GM18508 (cell line): ENCODE measurements at regions not wholly inside any gene's neighbourhood (a gene's known extent, or its start where the extent isn't known, plus 50 kb on each side); places are given as distances from the start of the nearest gene placed in this dataset.

ENCODE experiments used
- ATAC-seq: cut with Tn5 transposase; IDR thresholded peaks from one replicate; pipeline ENCODE4 v1.9.1; 2021; ENCODE audit warnings: moderate number of reproducible peaks; ENCODE audit not compliant: insufficient read depth, unreplicated experiment

- no peak for ATAC-seq
These were observed 890.7 kb upstream of the EPHA6 start for GRCh38 chr3:95923496-95924210.

DNA sequence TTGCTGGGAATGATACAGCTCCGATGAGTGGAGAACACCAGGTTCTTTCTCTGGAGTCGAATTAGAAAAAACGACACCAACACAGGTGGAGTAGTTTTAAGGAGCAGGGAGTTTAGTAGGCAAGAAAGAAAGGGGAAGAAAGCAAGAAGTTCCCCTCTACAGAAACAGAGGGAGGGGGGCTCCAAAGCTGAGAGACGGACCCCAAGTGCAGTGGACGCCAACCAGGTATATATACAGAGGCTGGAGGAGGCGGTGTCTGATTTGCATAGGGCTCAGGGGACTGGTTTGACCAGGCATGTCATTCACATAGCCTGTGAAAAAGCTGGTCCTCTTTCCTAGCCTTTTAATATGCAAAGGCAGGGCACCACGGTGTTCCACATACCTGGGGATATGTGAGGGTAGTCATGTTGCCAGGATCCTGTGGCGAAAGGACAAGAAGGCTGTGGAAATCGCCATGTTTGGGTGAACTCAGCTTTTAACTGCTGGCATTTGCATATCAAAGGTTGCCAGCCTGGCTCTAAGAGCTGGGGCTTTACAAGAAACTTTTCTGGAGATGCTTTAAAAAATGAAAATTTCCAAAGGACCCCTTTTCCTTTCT lies 887.4 kb upstream of the EPHA6 start:
- ATAC-seq: no peak

DNA sequence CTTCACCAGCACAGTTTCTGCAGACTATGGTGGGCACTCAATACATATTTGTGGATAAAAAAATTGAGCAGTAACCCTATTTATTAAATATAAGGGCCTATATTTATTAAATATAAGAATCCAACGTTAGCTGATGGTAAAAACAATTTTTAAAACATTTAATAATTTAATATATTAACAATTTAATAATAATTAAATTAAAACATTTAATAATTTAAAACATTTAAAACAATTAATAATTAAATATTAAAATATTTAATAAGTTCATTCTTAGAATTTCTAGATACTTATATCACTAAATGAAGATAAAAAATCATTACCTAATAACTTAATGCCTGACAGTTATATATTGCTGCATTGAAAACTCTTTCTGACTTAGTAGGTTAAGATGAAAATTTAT lies 880.2 kb upstream of the EPHA6 start:
- ATAC-seq: no peak

DNA sequence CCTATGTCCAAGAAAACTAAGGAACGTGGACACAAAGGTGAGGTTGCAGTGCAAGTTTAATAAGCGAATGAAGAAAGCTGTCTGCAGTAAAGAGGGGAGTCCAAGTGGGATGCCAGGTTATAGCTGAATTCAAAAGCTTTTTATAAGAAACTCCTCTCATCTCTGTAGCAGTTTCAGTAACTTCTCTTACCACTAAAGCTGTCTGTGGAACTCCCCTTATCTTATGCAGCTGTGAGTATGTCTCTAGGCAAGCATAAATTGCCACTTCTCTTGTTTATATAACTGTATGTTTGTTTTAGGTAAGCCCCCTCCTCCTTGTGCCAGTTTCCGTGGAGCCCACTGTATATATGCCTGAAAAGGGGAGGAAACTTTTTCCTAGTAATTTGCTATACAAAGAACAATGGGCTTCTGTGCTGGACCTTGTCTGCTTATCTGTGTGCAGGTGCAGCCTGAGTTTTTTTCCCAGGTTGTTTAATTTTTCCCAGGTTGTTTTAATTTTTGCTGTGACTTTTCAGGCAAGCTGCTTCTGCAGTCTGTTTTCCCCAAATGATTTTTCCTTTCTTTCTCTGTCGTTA lies 875.1 kb upstream of the EPHA6 start:
- ATAC-seq: no peak

- no peak for ATAC-seq
These were observed 848.6 kb upstream of the EPHA6 start for GRCh38 chr3:95965704-95966336.

DNA sequence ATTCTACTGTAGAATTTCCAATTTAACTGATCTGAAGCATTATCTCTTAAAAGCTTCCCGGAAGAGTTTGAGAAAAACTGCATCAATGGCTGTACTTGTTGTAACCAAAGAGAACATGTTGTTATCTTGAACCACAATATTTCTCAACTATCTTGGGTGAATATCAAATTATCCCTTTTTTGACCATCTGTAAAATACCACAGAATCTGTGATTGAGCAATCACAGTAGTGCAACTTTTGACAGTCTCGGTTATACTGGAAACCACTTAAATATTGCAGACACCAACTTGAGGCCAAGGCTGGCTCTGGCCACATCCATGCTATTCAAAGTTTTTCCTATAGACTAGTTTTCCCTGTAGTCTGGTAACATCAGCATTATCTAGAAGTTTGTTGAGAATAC lies 842.8 kb upstream of the EPHA6 start:
- ATAC-seq: no peak

- no peak for ATAC-seq
These were observed 820.1 kb upstream of the EPHA6 start for GRCh38 chr3:95994338-95994737.

- no peak for ATAC-seq
These were observed 813.4 kb upstream of the EPHA6 start for GRCh38 chr3:96000966-96001365.

- ATAC-seq: no peak
These were observed 806.7 kb upstream of the EPHA6 start for GRCh38 chr3:96007650-96008195.

DNA sequence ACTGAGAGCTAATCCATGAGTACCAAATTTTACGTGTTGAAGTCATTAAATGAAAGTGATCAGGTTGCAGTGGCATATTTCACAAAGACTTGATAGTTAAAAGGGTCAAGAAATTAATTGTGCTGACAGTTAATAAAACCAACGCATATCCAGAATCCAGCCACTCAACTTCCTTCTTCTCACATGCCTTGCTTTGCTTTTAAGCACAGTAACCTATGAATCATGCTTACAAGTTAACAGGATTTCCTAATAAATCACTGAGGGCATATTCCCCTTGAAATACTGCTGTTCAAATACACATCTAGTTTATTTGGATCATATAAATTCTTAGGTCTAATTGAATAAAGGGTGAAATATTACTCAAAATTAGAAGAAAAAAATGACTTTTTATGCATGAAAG lies 801.5 kb upstream of the EPHA6 start:
- ATAC-seq: no peak

DNA sequence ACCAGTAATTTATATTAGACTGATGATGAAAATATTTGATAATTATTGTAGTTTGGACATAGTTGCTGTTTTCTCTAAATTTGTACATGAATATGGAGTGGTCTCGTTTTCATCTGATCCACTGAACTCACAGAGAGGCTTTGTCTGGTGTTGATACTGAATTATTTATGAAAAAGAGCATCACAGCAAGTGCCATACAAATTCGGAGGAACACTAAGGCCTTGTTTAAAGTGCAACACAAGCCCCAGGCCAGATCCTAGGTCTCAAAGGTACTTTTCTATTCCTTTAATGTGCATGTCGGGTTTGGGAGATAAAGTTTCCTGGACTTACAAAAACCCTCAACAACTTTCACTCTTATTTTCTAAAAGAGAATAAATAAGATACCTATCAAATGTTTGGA lies 796.8 kb upstream of the EPHA6 start:
- ATAC-seq: no peak

- ATAC-seq: no peak
These were observed 791.7 kb upstream of the EPHA6 start for GRCh38 chr3:96022676-96023075.

GRCh38 chr3:96027718-96028117 lies 786.7 kb upstream of the EPHA6 start:
- no peak for ATAC-seq

DNA sequence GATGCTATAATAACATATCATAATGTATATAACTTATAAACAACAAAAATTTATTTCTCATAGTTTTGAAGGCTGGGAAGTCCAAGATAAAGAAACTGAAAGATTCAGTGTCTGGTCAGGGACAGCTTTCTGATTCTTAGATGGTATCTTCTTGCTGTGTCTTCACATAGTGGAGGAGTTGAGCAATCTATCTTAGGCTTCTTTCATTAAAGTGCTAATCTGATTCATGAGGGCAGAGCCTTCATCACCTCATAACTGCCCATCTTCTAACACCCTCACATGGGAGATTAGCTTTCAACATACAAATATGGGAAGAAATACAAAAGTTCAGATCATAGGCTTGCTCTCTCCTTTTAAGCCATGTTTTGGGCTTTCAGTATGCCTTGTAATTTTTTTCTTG lies 774.8 kb upstream of the EPHA6 start:
- no peak for ATAC-seq

GRCh38 chr3:96059301-96059700 lies 755.1 kb upstream of the EPHA6 start:
- no peak for ATAC-seq

DNA sequence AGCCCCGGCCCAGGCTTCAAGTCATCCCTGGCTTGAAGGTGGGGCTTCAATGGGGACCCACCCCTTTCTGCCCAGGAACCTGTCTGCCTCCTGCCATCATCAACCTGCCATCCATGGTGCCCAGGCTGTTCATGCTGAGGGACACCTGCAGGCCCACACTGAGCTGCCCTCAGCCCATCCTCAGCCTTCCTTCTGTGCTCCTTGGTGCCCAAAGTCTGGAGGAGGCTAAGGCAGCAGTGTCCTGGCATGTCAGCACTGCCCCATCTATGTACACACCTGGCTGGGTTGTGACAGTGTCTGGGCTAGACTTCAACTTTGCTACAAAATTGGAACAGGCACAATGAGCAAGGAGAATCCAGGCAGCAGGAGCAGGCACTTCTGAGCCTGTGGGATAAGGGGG lies 745.3 kb upstream of the EPHA6 start:
- no peak for ATAC-seq

- no peak for ATAC-seq
These were observed 743.7 kb upstream of the EPHA6 start for GRCh38 chr3:96070678-96071077.

DNA sequence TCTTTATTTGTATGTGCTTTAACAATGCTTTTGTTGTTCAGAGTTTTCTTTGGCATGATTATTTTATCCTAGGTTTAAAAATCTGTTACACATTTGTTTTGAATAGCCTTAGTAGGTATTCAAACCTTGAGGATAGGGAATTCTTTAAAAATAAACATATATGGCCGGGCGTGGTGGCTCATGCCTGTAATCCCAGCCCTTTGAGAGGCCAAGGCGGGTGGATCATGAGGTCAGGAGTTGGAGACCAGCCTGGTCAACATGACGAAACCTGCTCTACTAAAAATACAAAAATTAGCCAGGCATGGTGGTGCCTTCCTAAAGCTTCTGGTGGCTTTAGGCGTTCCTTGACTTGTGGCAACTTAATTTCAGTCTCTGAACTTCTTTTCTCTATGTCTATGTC lies 743.3 kb upstream of the EPHA6 start:
- ATAC-seq: no peak

DNA sequence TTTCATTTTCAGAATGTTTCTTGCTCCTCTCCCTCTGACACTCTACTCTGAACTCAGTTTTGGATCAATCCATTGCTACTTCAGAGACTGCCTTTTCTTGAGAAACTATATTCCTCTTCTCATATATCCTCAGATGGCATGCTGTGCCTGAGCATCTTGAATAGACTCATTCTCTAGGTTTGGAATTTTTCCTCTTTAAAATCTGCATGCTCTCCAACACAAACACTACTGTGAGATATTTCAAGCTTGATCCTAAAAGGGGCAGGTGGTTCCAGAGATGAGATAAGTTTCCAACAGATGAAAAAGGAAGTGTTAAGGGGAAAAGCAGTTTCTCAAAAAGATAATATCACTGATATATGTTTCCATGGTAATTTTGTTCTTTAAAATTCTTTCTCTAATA lies 742.2 kb upstream of the EPHA6 start:
- ATAC-seq: no peak

GRCh38 chr3:96083610-96084009 lies 730.8 kb upstream of the EPHA6 start:
- ATAC-seq: no peak

- no peak for ATAC-seq
These were observed 728.4 kb upstream of the EPHA6 start for GRCh38 chr3:96086018-96086417.
